GM18909 (cell line): ENCODE measurements at regions not wholly inside any gene's neighbourhood (a gene's known extent, or its start where the extent isn't known, plus 50 kb on each side); places are given as distances from the start of the nearest gene placed in this dataset.
"Not testable (repeated sequence)": the region's sequence is repeated elsewhere in the genome, so short reads cannot be mapped to it uniquely, and the experiment has no call there.

Experiments
- ATAC-seq: cut with Tn5 transposase; IDR thresholded peaks from one replicate; pipeline ENCODE4 v1.9.1; 2021; ENCODE audit warnings: mild to moderate bottlenecking; ENCODE audit not compliant: unreplicated experiment, poor library complexity

GRCh38 chr15:47129033-47129432 is 588.3 kb upstream of the SEMA6D start:
- ATAC-seq, result no peak

GRCh38 chr15:47131450-47131849 is 585.9 kb upstream of the SEMA6D start:
- not testable (repeated sequence) for ATAC-seq

GRCh38 chr15:47135267-47135666 is 582.0 kb upstream of the SEMA6D start:
- no peak for ATAC-seq

GRCh38 chr15:47136236-47136635 is 581.1 kb upstream of the SEMA6D start:
- no peak for ATAC-seq

GRCh38 chr15:47139965-47140364 is 577.3 kb upstream of the SEMA6D start:
- no peak for ATAC-seq

- no peak for ATAC-seq
Measured at GRCh38 chr15:47157827-47158226, 559.5 kb upstream of the SEMA6D start.

- ATAC-seq, result no peak
Measured at GRCh38 chr15:47158573-47158972, 558.7 kb upstream of the SEMA6D start.

- no peak for ATAC-seq
Measured at GRCh38 chr15:47177177-47177576, 540.1 kb upstream of the SEMA6D start.

GRCh38 chr15:47179988-47180387 is 537.3 kb upstream of the SEMA6D start:
- no peak for ATAC-seq

GRCh38 chr15:47182818-47183217 is 534.5 kb upstream of the SEMA6D start:
- no peak for ATAC-seq

- ATAC-seq, result no peak
Measured at GRCh38 chr15:47184003-47184907, 533.0 kb upstream of the SEMA6D start.

GRCh38 chr15:47184908-47185801 is 532.1 kb upstream of the SEMA6D start:
- no peak for ATAC-seq

GRCh38 chr15:47186075-47186474 is 531.2 kb upstream of the SEMA6D start:
- no peak for ATAC-seq

- ATAC-seq, result no peak
Measured at GRCh38 chr15:47188758-47189507, 528.4 kb upstream of the SEMA6D start.

GRCh38 chr15:47194718-47195117 is 522.6 kb upstream of the SEMA6D start:
- no peak for ATAC-seq

GRCh38 chr15:47196048-47196447 is 521.3 kb upstream of the SEMA6D start:
- ATAC-seq, result peak; percentile 93

GRCh38 chr15:47203993-47204392 is 513.3 kb upstream of the SEMA6D start:
- ATAC-seq, result no peak

GRCh38 chr15:47206358-47206978 is 510.8 kb upstream of the SEMA6D start:
- ATAC-seq, result no peak

- ATAC-seq, result no peak
Measured at GRCh38 chr15:47209591-47209990, 507.7 kb upstream of the SEMA6D start.
